Colonic mucosa (tissue), 4 donors: ENCODE measurements at regions not wholly inside any gene's neighbourhood (a gene's known extent, or its start where the extent isn't known, plus 50 kb on each side); places are given as distances from the start of the nearest gene placed in this dataset.

Experiments used
- DNase-seq: peaks from one replicate; pipeline ENCODE4 v3.0.0-alpha.2; 2020
- H3K27ac ChIP-seq: fragments of 200-600 bp; one replicate; pipeline ENCODE4 v1.8.0; 2021
- H3K27me3 ChIP-seq: fragments of 200-600 bp; one replicate; pipeline ENCODE4 v1.8.0; 2021
- H3K36me3 ChIP-seq: fragments of 200-600 bp; one replicate; pipeline ENCODE4 v1.8.0; 2021
- H3K4me1 ChIP-seq: fragments of 200-600 bp; one replicate; pipeline ENCODE4 v1.8.0; 2021; ENCODE audit warnings: mild to moderate bottlenecking
- H3K4me3 ChIP-seq: fragments of 200-600 bp; one replicate; pipeline ENCODE4 v1.8.0; 2021
- H3K9ac ChIP-seq, 2 donors: one replicate each; pipeline ENCODE4 v1.7.0; 2013; ENCODE audit warnings: control low read depth in 2 of 2, low read depth in 2 of 2, low read length in 2 of 2
- H3K9me3 ChIP-seq: fragments of 200-600 bp; one replicate; pipeline ENCODE4 v1.8.0; 2021
- intact Hi-C: fragments of 100-400 bp; cut with DNase I; formaldehyde crosslinking; loops from one replicate; pipeline ENCODE4 v1.14.1; 2022
- TF ChIP-seq, protein P1 (sequence below): fragments of 200-600 bp; IDR thresholded peaks from one replicate; pipeline ENCODE4 v1.8.0; 2022; ENCODE audit warnings: antibody characterized with exemption, mild to moderate bottlenecking
- donor health status: healthy.
- donor health status: DM: no; HTN: no; CAD: no.
- donor health status: DM: no; HTN: no; CAD: no.

DNA sequence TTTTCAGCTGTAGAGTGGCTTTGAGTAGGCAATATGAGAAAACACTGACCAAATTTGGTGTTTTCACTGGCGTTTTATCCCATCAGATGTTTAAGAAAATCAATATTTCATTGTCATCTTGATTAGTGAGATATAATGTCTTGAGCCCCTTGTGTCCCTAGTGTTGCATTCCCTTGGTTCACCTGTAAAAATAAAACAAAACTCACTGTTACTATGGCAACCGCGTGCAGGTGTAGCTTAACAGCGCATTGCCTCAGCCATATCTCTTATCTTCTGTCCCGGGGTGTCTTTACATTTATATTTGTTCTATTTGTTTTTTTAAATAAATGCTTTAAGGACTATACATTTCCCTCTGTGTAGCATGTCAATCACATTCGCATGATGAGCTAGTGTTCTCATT lies 551.6 kb downstream of the ZIC1 start:
- Histone ChIP-seq H3K27me3 (no peaks in the 10 kb centered on the region), H3K4me1 (no peaks in the 10 kb centered on the region), H3K9ac (no peak overlapping the region), H3K27ac (no peak overlapping the region), H3K36me3 (no peaks in the 10 kb centered on the region), H3K9me3 (no peaks in the 10 kb centered on the region), H3K4me3 (no peak overlapping the region)
- no peak for DNase-seq
- intact Hi-C loops, result no loop called here
- TF ChIP-seq, protein P1, sequence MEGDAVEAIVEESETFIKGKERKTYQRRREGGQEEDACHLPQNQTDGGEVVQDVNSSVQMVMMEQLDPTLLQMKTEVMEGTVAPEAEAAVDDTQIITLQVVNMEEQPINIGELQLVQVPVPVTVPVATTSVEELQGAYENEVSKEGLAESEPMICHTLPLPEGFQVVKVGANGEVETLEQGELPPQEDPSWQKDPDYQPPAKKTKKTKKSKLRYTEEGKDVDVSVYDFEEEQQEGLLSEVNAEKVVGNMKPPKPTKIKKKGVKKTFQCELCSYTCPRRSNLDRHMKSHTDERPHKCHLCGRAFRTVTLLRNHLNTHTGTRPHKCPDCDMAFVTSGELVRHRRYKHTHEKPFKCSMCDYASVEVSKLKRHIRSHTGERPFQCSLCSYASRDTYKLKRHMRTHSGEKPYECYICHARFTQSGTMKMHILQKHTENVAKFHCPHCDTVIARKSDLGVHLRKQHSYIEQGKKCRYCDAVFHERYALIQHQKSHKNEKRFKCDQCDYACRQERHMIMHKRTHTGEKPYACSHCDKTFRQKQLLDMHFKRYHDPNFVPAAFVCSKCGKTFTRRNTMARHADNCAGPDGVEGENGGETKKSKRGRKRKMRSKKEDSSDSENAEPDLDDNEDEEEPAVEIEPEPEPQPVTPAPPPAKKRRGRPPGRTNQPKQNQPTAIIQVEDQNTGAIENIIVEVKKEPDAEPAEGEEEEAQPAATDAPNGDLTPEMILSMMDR, result no peak

DNA sequence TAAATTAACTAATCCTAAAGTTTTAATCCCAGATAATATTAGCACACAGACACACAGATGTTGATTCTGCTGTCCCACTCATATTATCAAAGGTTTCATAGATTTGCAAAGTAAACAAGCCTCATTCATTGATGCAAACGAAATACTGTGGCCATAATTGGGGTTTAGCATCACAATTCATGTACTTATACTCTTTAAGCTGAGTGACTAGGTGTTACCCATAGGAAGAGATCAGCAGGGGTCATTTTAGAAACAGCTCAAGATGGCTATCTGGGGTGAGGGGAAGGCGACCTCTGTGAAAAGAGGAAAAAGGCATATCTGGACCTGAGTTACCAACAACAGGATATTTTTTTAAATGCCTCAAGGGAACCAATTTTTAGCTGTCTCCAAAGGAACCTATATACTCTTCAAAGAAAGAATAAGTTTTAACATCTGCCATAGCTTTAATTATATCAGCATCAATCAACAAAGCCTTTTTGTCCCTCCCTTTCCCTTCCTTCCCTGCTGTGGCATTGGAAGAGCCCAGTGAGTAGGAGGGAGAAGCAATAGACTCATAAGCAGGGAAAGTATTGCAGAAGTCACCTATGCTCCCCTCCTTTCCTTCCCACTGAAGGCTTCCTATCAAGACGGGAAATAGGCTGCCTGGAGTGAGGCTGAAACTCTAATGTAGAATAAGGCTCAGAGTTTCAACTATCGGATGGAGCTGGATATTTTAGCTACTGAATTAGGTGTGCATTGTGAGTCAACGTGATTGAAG lies 553.4 kb downstream of the ZIC1 start:
- H3K27ac ChIP-seq, result no peak overlapping the region
- H3K36me3 ChIP-seq, result no peaks in the 10 kb centered on the region
- H3K27me3 ChIP-seq, result no peaks in the 10 kb centered on the region
- intact Hi-C loops, result no loop called here
- H3K9ac ChIP-seq, result no peak overlapping the region
- no peak for DNase-seq
- H3K4me3 ChIP-seq, result no peak overlapping the region
- H3K9me3 ChIP-seq, result no peaks in the 10 kb centered on the region
- TF ChIP-seq, protein P1, result no peak
- no peaks in the 10 kb centered on the region for H3K4me1 ChIP-seq

DNA sequence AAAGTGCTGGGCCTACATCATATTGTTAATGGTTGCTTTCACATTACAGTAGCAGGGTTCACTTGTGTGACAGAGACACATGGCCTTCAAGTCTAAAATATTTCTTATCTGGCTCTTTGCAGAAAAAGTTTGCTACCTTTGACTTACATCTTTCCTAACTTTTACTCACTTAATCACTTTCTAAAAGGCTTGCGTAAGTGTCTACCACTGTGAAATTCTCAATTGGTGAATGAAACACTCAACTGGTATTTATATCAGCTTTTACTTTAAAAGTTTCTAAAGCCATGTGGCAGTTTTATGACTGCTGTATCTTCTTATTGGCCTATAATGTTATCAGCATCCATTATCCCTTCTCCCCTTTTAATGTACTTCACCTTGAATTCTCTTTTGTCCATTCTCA lies 554.5 kb downstream of the ZIC1 start:
- Histone ChIP-seq H3K36me3 (no peaks in the 10 kb centered on the region), H3K4me3 (no peak overlapping the region), H3K4me1 (no peaks in the 10 kb centered on the region), H3K27ac (no peak overlapping the region), H3K27me3 (no peaks in the 10 kb centered on the region), H3K9ac (no peak overlapping the region), H3K9me3 (no peaks in the 10 kb centered on the region)
- TF ChIP-seq, protein P1, result no peak
- DNase-seq, result no peak
- intact Hi-C loops, result no loop called here

DNA sequence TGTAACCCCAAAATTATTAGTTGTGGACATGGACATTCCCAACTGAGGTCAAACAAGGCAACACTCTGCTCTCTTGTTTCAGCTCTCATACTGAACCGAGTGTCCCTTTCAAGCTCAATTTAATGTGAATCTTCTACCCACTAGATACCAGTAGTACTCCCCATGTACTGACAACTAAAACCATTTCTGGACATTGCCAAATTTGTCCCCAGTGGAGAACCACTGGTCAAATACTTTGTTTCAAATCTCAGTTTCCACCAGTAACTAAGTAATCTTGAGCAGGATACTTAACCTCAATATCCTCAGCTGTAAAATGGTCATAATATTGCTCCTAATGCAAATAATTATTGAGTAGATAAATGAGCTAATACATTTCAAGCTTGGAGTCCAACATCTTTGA lies 566.0 kb downstream of the ZIC1 start:
- Histone ChIP-seq H3K9ac (no peak overlapping the region), H3K4me1 (no peaks in the 10 kb centered on the region), H3K4me3 (no peak overlapping the region), H3K27ac (no peak overlapping the region), H3K36me3 (no peaks in the 10 kb centered on the region), H3K9me3 (no peaks in the 10 kb centered on the region), H3K27me3 (no peaks in the 10 kb centered on the region)
- no peak for DNase-seq
- TF ChIP-seq, protein P1, result no peak
- intact Hi-C loops, result no loop called here

DNA sequence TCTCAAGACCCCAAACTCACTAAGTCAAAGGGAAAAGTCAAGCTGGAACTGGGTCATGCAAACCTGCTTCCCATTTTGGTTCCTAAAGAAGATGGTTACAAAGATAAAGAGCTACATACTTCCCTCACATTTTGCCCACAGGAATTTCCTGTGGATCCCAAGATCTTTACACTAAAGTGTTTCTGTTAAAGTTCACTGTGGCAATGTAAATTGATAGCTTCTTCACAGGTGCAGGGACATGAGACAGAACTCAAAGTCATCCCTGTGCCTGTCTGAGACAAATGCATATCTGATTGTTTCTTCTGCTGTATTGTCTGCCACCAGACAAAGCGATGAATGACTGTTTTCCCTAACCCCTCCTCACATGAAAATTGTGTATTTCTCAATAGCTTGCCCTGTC lies 567.8 kb downstream of the ZIC1 start:
- Histone ChIP-seq H3K9me3 (no peaks in the 10 kb centered on the region), H3K4me1 (no peaks in the 10 kb centered on the region), H3K4me3 (no peak overlapping the region), H3K27me3 (no peaks in the 10 kb centered on the region), H3K9ac (no peak overlapping the region), H3K27ac (no peak overlapping the region), H3K36me3 (no peaks in the 10 kb centered on the region)
- no peak for DNase-seq
- TF ChIP-seq, protein P1, result no peak
- intact Hi-C loops, result no loop called here
